K562 (cell line): ENCODE measurements at regions not wholly inside any gene's neighbourhood (a gene's known extent, or its start where the extent isn't known, plus 50 kb on each side); places are given as distances from the start of the nearest gene placed in this dataset.

Source experiments
- CCNT2 ChIP-seq: IDR thresholded peaks from 2 replicates; pipeline ENCODE4 v1.6.1; 2011; ENCODE audit warnings: borderline replicate concordance, low read depth, mild to moderate bottlenecking, moderate library complexity, mixed read lengths, low read length; ENCODE audit not compliant: insufficient read length; ENCODE audit errors: extremely low read depth
- CEBPZ ChIP-seq: fragments of 150-350 bp; IDR thresholded peaks from 2 replicates; pipeline ENCODE4 v1.6.1; 2014; ENCODE audit warnings: low read depth, mild to moderate bottlenecking, low read length, borderline replicate concordance
- CSDE1 ChIP-seq, 2 experiments: fragments of 450-650 bp; IDR thresholded peaks; 2 replicates each; pipeline ENCODE4 v1.6.1; 2016; ENCODE audit warnings: mild to moderate bottlenecking in 1 of 2
- ELF1 ChIP-seq: fragments of 200-800 bp; sonication (Bioruptor generic); IDR thresholded peaks from 2 replicates; pipeline ENCODE4 v1.6.1; 2016; ENCODE audit warnings: missing genetic modification characterization, missing compliant biosample characterization
- ERF ChIP-seq: fragments of 450-650 bp; formaldehyde crosslinking; IDR thresholded peaks from 2 replicates; pipeline ENCODE4 v1.4.0; 2020; ENCODE audit warnings: mild to moderate bottlenecking, mixed read lengths
- EZH2 ChIP-seq: IDR thresholded peaks from 2 replicates; pipeline ENCODE4 v1.6.1; 2012; ENCODE audit warnings: low read depth, mild to moderate bottlenecking, inconsistent platforms, low read length, borderline replicate concordance
- FOXJ3 ChIP-seq: sonication (generic); formaldehyde crosslinking; IDR thresholded peaks from 2 replicates; pipeline ENCODE4 v1.4.0; 2020; ENCODE audit warnings: mild to moderate bottlenecking, missing genetic modification reagents
- GATAD2B ChIP-seq: fragments of 450-650 bp; IDR thresholded peaks from 2 replicates; pipeline ENCODE4 v1.6.1; 2017; ENCODE audit warnings: mild to moderate bottlenecking, borderline replicate concordance
- KDM5B ChIP-seq: fragments of 200-600 bp; sonication (generic); IDR thresholded peaks from 2 replicates; pipeline ENCODE4 v1.6.1; 2012; ENCODE audit warnings: low read depth, mild to moderate bottlenecking, moderate library complexity, low read length, control low read depth, inconsistent platforms; ENCODE audit not compliant: insufficient replicate concordance
- MCM5 ChIP-seq: fragments of 450-650 bp; IDR thresholded peaks from 2 replicates; pipeline ENCODE4 v1.6.1; 2016; ENCODE audit warnings: low read depth
- NCOA1 ChIP-seq: fragments of 450-650 bp; IDR thresholded peaks from 2 replicates; pipeline ENCODE4 v1.6.1; 2016; ENCODE audit warnings: low read depth
- NELFE ChIP-seq: IDR thresholded peaks from 2 replicates; pipeline ENCODE4 v1.6.1; 2011; ENCODE audit warnings: mild to moderate bottlenecking; ENCODE audit not compliant: insufficient read depth, insufficient read length
- POLR2G ChIP-seq: fragments of 200-400 bp; formaldehyde crosslinking; IDR thresholded peaks from 2 replicates; pipeline ENCODE4 v1.6.1; 2017; ENCODE audit warnings: low read depth, mild to moderate bottlenecking, antibody characterized with exemption, low read length, moderate library complexity
- SAP30 ChIP-seq: fragments of 200-600 bp; sonication (generic); IDR thresholded peaks from 2 replicates; pipeline ENCODE4 v1.6.1; 2012; ENCODE audit warnings: borderline replicate concordance, low read depth, mild to moderate bottlenecking, moderate library complexity, low read length, control low read depth, inconsistent platforms; ENCODE audit not compliant: insufficient read depth, poor library complexity, severe bottlenecking
- TFAM ChIP-seq: fragments of 250-450 bp; sonication (Bioruptor Pico); conservative IDR thresholded peaks from 2 replicates; pipeline ENCODE4 v1.5.0; 2021; ENCODE audit warnings: mild to moderate bottlenecking, moderate library complexity
- THRB ChIP-seq: fragments of 450-650 bp; formaldehyde crosslinking; conservative IDR thresholded peaks from 2 replicates; pipeline ENCODE4 v1.4.0; 2022; ENCODE audit warnings: mild to moderate bottlenecking, missing genetic modification characterization
- ZNF224 ChIP-seq: sonication (generic); formaldehyde crosslinking; IDR thresholded peaks from 2 replicates; pipeline ENCODE4 v1.8.0; 2022; ENCODE audit warnings: mild to moderate bottlenecking, missing genetic modification reagents
- ZNF232 ChIP-seq: sonication (generic); formaldehyde crosslinking; IDR thresholded peaks from 2 replicates; pipeline ENCODE4 v1.8.0; 2022; ENCODE audit warnings: mild to moderate bottlenecking, missing genetic modification reagents
- ZNF436 ChIP-seq: fragments of 250-450, 450-650 bp; sonication (Bioruptor Pico); formaldehyde crosslinking; IDR thresholded peaks from 2 replicates; pipeline ENCODE4 v1.7.0; 2020; ENCODE audit warnings: mild to moderate bottlenecking
- ZNF644 ChIP-seq: fragments of 200-800 bp; sonication (Bioruptor generic); IDR thresholded peaks from 2 replicates; pipeline ENCODE4 v1.6.1; 2016; ENCODE audit warnings: low read depth, missing genetic modification characterization, missing compliant biosample characterization
- TF ChIP-seq, protein P1 (sequence below): conservative IDR thresholded peaks from 2 replicates; pipeline ENCODE4 v1.6.1; 2011; ENCODE audit warnings: low read depth, mild to moderate bottlenecking, low read length; ENCODE audit not compliant: control insufficient read depth

DNA sequence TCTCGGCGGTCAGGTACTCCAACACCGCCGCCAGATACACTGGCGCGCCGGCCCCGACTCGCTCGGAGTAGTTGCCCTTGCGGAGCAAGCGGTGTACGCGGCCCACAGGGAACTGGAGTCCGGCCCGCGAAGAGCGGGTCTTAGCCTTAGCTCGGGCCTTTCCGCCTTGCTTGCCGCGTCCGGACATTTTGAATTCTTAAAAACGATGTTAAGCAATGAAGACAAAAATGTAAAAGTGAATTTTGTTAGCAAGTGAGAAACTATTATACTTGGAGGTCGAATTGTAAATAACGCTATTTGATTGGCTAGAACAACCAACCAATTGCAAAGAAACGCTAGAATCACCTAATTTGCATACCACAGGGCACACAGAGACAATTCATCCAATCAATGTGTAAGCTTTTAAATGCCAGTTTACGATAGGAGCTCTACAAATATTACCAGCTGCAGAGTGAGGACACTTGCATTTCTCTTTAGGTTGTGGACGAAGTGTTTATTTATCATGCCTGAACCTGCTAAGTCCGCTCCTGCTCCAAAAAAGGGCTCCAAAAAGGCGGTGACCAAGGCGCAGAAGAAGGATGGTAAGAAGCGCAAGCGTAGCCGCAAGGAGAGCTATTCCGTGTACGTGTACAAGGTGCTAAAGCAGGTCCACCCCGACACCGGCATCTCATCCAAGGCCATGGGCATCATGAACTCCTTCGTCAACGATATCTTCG is 112.0 kb downstream of the HFE start (continued):
- TF ChIP-seq ZNF224 (CRISPR knock-in tag), result no peak; the same call in 1 of the 2 replicates
- no peak for TF ChIP-seq FOXJ3 (CRISPR knock-in tag)
- peak; percentile 48; the same call in 1 of the 2 replicates for TF ChIP-seq GATAD2B
- peak; percentile 90 for TF ChIP-seq KDM5B
- TF ChIP-seq MCM5, result no peak
- 0 out of 2 replicates have a peak, but pooled peaks have one; percentile 12 for TF ChIP-seq ZNF436 (CRISPR knock-in tag)
- TF ChIP-seq ELF1 (tag), result peak; percentile 19; the same call in 1 of the 2 replicates
- peak; percentile 77 for TF ChIP-seq NELFE
- peak; percentile 29 for TF ChIP-seq SAP30
- peak; percentile 88 for TF ChIP-seq POLR2G
- TF ChIP-seq CEBPZ, result no peak
- TF ChIP-seq ZNF644, result no peak
- TF ChIP-seq ERF, result peak; percentile 34; the same call in 1 of the 2 replicates
- no peak for TF ChIP-seq EZH2
- peak in 1 of 2 experiments; percentile 60; a peak in 1 of 4 replicates for TF ChIP-seq CSDE1 (IDR thresholded peaks at IDR 0.05)
- TF ChIP-seq THRB (CRISPR knock-in tag), result no peak
- 0 out of 2 replicates have a peak, but pooled peaks have one; percentile 54 for TF ChIP-seq ZNF232 (CRISPR knock-in tag)
- peak; percentile 60 for TF ChIP-seq CCNT2
- no peak for TF ChIP-seq TFAM (CRISPR knock-in tag)
- TF ChIP-seq, protein P1, sequence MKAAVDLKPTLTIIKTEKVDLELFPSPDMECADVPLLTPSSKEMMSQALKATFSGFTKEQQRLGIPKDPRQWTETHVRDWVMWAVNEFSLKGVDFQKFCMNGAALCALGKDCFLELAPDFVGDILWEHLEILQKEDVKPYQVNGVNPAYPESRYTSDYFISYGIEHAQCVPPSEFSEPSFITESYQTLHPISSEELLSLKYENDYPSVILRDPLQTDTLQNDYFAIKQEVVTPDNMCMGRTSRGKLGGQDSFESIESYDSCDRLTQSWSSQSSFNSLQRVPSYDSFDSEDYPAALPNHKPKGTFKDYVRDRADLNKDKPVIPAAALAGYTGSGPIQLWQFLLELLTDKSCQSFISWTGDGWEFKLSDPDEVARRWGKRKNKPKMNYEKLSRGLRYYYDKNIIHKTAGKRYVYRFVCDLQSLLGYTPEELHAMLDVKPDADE, result peak; percentile 75; the same call in 1 of the 2 replicates
- 0 out of 2 replicates have a peak, but pooled peaks have one; percentile 28 for TF ChIP-seq NCOA1
